T-helper 2 cell treated with Interferon-gamma antibody and Interleukin-4, amounts not matched to agents 100 ng/mL and 5 ng/mL, for 36 hours (primary cell): ENCODE measurements at regions not wholly inside any gene's neighbourhood (a gene's known extent, or its start where the extent isn't known, plus 50 kb on each side); places are given as distances from the start of the nearest gene placed in this dataset.

Source experiments
- intact Hi-C: fragments of 100-400 bp; cut with micrococcal nuclease; formaldehyde crosslinking; loops from one replicate; pipeline ENCODE4 v1.15.1; 2023

DNA sequence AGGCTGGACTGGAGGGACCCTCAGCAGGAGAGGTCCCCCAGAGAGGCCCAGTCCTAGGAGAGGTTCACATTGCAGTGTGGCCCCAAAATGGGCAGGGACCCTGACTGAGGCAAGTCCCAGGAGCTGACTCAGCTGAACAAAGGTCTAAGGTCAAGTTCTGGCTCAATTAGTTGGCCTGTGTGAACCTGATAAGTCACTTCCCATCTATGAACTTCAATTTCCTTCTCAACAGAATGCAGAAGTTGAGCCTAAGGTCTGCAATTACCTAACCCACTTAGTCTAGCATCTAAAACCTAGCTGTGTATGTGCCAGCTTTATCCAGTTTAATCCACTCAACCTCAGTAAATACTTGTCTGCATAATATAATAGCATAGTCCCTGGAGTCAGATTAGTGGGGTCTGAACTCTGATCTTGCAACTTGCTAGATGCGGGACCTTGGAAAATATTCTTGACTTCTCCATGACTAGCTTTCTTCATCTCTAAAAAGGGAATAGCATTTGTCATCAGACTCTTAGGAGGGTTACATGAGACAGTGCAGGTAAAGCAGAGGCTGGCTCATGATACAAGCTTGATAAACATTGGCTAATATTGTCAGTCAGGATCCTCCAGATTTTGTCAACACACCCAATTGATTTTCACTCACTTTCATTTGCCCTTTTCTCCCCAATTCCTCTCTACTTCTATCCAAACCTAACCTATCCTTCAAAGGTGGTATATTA is 465.5 kb downstream of the INSC start:
- intact Hi-C loops = no loop called here

DNA sequence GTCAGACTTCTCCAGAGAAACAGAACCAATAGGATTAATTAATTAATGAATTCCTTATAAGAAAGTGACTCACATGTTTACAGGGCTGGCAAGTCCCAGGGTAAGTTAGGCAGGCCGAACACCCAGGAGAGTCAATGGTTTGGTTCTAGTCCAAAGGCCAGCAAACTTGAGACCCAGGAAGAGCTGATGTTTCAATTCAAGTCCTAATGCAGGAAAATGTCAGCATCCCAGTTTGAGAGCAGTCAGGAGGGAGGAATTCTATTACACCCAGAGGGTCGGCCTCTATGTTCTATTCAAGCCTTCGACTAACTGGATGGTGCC is 466.0 kb downstream of the INSC start:
- intact Hi-C loops = no loop called here

DNA sequence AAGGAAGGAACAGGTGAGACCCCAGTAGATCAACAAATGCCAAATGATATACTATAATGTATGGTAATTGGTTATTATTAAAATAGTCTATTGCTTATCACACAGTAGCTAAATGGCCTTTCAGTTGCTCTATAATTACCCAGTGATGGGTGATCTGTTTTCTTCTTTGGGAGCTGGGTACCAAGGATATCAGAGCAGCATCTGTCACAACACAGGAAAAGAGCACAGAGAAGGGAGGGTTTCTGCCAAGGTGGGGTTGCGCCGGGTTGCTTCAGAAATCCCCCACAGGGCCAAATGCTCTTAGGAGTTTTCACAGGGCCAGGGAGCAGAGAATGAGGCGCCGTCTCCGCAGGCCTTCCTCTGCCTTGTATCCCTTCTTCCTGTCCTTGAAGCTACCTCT is 469.4 kb downstream of the INSC start:
- intact Hi-C loops = no loop called here

DNA sequence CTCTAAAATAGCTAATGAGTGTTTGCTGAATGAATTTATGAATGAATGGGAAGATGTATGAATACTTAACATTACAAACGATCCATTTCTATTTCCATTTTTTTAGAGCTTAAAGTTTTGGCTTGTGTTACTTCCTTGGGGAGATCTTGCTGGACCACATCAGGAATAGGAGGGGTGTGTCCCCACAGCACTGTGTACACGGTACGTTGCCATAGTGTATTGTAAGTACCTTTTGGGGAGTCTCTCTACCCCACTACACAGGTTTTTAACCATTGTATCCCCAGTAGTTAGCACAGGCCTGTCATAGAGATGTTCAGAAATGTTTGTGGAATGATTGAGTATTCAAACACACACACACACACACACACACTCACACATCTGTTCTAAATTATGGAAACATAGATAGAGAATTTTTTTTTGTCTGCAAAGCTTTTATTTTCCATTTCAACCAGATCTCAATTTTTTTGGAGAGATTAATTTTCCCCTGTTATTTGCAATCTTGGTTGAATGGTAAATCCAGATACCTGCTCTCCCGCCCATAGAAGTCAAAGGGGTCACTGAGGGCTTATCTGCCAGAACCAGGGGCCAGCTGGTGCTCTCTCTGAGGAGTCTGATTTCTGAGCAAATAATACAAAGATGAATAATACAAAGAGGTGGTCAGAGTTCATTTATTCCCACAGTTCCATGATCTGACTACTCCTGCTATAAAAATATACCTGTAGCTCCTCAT is 471.0 kb downstream of the INSC start:
- intact Hi-C loops = no loop called here

DNA sequence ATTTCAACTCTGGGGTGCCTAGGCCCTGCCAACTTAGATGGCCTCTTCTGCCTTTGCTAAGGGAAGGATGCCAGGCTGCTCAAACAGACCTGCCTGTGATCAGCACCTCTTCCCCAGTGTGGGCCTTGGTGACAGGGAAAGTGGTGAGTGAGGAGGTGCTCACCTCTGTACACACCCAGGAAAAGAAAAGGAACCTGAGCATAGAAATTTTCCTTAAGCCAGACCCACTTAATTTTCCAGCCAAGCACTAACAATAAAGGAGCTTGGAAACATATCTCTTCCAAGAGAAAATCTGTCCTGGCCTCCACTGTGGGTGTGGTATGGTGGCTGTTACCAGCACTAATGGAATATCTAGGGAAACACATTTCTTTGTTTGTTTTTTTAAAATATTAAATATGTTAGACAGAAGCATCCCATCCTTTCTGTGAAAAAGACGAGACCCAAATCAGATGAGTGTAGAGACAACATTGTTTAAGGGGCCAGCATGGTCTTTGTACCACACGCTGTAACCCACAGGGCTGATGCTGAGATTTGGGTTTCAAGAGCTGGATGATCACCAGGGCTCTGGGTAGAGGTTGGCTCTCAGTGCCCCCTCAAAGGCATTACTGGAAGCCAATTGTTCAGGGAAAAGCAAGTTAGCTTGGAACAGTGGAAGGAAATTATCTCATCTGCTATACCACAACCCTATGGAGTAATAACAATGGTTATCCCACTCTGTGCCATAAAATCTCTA is 472.2 kb downstream of the INSC start:
- intact Hi-C loops = no loop called here

DNA sequence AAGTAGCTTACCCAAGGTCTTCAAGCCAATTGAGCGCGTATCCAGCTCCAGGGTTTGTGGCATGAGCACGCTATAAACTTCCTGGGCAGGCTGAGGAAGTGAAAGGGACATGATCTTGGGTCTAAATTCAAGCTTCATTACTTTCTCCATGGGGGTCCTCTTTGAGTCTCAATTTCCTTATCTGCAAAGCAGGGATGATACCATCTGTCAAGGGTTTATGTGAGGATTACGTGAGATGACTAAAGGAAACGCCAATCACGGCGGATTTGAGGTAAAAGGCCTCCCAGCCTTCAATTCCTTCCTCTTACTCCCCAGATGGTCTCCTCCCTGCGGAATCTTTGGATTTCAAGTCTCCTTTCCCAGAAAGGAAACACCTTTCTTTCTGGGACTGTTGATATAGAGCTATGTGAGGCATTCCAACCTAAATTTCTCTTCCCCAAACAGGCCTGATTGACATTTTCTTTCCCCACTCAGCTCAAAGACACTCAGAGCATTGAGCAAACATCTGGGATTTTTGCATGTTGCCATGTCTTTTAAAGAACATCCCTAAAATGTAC is 474.4 kb downstream of the INSC start:
- intact Hi-C loops = no loop called here

DNA sequence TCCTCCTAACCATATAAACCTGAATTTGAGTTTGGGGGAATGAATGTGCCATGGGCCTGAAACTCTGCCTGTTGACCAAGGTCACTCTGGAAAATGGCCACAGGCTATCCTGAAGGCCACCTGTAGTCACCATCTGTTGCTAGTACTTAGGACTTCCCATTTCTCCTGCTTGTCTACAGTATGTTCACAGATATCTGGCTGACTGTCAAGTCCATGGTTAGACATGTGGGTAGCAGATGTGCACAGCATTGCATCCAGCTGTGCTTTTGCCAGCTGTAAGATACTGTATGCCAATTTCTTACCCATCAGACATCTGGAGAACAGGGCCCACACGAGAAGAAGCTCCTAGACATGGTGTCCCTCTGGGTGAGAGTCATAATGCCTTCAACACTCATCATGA is 475.4 kb downstream of the INSC start:
- intact Hi-C loops = no loop called here

DNA sequence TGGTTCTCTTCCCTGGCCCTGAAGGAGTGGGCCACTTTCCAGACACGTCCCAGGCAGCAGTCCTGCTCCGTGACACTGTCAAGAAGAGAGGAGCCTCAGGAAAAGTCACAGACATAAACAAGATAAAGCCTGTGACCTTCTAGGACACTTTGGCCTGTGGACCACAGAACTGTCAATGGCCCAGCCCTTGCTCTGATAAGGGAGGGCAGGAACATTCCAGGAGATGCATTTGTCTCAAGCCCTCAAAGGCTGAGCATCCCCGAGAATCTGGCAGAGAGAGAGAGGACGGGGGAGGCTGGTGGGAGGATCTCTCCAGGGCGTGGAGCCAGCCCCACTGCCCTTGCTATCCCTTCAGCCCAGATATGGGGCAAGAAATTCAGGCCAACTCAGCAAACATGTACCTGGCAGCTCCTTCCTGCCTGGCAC is 476.4 kb downstream of the INSC start:
- intact Hi-C loops = no loop called here

DNA sequence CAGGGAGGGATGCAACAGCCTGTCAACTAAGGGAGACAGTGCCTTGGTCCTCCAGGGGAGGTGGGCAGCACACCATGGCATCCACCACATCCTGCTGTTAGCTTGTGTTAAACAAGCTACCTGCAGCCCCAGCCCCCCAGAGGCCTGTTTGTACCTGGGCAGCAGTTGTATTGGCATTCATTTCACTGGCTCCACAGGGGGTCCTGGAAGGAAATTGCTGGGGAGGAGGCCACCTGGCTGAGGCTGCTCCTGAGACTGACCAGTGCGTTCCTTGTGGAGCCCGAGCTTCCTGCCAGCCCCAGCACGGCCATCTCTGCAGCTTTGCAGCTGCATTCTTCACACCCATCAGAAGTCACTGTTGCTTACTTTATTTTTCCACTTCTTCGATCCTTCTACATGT is 479.9 kb downstream of the INSC start:
- intact Hi-C loops = no loop called here

DNA sequence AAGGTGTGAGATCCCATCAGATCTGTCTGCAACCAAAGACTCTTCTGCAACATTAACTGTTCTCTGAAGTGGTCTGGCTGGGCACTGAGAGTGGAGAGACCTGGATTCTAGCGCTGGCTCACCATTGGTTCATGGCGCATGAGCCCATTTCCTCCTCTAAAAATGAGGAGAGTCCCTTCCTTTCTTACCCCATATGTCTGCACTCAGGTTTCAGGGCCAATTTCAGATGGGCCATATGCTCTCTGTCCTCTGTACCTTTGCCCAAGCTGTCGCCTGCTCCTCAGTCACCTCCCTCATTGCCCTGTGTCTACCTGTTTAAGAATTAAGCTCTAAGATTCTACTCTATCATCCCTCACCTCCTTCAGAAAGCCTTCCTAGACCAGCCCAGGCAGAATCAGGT is 484.7 kb downstream of the INSC start:
- intact Hi-C loops = no loop called here

DNA sequence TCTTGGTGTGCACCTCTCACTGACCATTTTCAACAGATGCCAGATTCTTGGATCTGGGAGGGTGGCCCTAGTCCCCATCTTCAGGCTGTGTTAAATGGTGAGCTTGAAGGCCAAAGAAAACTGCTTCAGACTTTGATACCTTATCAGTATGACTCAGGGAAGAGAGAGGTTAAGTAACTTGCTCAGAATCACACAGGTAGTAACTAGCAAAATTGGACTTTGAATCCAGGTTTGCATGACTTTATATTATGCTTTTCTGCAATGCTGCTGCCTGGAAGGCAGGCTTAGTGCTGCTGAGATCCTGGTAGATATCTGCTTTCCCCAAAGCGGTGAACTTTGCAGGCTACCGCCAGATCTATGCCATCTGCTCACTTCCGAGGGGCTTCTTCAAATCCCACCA is 487.3 kb downstream of the INSC start:
- intact Hi-C loops = no loop called here

DNA sequence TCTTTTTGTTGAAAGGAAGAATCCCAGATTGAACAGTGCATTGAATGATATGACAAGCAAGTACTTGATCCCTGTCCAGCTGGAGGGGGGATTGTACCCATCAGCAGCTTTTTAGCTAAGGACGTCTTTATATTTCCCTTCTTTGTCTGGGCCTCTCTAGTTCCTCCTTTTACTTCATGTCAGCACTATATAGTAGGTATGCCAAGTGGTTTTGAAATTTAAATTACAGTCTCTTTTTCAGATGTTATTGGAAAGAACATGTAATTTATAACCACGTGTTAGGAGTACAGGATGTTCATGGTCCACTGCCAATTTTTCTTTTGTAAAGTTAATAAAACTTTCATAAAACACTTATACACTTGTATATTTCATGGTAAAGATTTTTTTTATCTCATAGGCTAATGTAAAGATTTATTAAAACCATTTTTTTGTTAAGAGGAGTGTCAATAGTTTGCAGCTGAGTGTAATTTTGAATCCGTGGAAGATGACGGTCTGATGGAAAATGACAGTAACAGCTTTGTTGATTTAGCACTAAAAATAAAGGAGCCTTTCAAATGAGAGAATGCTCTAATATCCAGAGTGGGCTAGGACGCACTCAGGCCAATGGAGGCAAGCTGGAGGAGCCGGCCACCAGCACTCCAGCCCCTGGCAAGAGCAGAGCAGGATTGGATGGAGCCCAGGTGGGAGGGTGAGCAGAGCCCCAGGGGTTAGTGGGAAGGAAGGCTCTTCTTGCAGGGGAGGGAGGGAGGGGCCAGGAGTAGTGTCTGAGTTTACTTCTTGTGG is 488.3 kb downstream of the INSC start:
- intact Hi-C loops = no loop called here

DNA sequence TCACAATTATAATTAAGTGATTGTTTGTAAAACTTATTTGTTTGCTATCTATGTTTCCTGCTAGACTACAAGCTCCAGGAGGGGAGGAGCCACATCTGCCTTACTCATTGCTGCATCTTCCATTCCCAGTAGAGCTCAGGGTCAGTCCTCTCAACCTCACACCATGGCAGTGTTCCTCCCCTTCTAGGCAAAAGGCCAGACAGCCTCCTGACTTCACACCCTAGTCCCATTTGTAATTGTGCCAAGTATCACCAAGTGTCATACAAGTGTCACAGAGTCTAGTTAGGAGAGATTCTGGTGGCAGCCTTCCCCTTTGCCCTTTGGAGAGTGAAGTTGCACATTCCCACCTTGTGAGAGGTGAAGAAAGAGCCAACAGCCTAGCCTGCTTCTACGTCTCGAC is 490.4 kb downstream of the INSC start:
- intact Hi-C loops = no loop called here

DNA sequence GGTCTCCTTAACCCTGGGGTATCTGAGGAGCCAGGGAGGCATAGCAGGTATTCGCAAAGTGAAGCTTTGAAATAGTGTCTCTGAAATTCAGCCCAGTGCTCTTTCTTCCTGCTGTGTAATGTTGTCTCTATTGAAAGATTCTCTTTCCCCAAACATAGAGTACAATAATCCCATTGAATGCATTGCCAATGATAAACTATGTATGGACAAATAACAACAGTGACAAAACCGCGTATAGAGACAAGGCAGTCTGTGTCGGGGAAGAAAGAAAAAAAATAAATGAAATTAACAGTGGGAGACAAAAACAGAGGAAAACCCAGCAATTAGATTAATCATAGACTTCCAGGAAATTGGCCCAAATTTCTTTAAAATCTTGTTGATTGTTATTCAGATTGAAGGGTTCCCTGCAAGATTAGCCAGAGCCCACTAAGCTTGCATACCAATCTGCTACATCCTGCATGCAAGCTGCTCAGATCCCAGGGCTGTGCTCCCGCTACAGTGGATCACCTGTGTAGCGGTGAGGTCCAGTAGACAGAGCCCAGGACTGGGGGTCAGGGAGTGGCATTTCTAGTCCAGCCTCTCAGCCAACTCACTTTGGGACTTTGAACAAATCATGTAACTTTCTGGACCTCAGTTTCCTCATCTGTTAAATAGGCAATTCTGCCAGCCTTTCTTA is 492.8 kb downstream of the INSC start:
- intact Hi-C loops = no loop called here

DNA sequence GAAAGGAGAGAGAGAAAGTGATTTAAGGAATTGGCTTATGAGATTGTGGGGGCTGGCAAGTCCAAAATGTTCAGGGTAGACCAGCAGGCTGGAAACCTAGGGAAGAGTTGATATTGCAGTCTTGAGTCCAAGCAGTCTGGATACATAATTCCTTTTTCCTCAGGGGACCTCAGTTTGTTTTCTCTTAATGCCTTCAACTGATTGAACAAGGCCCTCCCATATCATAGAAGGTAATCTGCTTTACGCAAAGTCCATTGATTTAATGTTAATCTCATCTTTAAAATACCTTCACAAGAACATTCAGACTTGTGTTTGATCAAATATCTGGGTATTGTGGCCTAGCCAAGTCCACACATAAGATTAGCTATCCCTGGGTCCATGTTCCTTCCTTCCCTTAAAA is 494.7 kb downstream of the INSC start:
- intact Hi-C loops = no loop called here

DNA sequence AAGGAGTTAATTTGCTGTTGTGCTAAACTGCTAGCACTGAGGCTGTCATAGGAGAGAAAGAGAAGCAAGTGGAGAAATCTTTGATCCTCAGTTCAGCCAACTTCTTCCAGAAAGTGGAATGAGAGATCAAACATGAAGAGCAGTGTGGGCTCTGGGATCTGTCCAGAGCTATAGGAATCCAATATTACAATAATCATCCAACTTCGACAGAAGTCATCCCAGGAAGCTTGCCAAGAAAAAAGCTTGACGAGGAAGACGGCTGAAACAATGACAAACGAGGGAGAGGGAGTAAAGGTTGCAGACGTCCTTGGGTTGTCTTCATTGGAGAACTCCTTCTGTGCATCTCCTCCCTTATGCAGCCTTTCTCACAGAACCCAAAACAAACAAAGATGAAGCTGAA is 496.2 kb downstream of the INSC start:
- intact Hi-C loops = no loop called here

DNA sequence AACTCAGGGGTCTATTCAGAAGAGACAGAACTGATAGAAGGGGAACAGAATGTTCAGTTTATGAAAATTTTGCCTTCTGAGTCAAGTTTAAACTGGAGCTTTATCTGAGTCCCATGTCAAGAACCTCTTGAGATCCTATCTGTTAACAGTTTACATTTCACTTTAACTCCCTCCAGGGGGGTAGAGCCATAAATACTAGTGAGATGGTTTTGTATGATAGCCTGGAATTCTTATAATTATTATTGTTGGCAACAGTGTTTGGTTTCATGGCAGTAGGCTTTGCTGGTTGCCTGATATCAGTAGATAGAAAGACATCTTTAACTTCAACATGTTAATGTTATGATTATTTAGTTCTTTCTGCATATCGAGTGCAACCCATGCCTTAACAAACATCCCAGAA is 498.5 kb downstream of the INSC start:
- intact Hi-C loops = no loop called here

DNA sequence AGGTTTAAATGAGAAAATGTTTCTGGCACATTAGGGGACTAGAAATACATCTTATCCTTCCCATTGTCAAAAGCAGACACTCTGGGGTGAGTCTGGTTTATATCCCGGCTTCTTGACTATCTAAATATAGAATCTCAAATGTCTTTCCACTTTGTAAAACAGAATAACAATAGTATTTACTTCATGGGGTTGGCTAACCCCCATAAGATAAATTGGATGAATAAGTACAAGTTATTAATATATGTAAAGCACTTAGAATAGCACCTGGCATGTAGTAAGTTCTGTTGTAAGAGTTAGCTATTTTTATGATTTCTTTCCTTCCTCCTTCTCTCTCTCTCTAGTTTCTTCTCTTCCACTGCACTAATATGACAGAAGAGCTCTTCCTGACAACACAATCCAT is 499.1 kb downstream of the INSC start:
- intact Hi-C loops = no loop called here

DNA sequence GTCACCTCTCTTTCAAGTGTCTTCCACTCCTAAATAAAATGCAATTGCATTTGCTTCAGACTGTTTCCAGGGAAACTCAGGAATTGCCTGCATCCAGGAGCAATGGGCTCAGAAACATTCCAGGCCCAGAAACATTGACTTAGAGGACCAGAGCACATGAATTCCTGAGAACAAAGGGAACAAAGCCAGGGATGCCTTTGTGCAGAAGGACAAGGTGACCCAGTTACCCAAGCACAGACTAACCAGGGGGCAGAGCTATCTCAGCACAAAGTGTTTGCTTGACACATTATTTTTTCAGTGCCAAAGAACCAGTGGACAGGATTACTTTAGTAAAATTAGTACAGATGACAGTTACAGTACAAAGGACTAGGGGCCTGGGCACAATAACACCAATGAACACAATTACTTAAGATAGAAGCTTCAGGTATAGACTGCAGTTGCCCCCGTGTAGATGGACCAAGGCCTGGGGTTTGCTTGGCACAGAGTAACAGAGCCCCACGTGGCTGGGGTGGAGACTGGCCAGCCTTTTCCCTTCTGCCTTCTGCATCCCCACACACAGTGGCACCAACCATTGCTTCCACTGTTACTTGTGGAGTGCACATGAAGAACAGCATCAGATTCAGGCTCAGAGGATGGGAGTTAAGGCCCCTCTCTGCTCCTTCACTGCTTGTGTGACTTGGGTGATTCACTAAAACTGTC is 500.8 kb downstream of the INSC start:
- intact Hi-C loops = no loop called here
